ENCODE measurements at regions not wholly inside any gene's neighbourhood (a gene's known extent, or its start where the extent isn't known, plus 50 kb on each side); places are given as distances from the start of the nearest gene placed in this dataset.
A peak's percentile ranks its signal among the peaks of the same experiment; 100 is the strongest.

- DNase-seq, result no peak
These were observed 141.0 kb downstream of the PTPN11 start for GRCh38 chr12:112559784-112560183.

- DNase-seq, result peak; percentile 11
These were observed 145.5 kb downstream of the PTPN11 start for GRCh38 chr12:112564160-112564784.

- no peak for DNase-seq
These were observed 149.9 kb downstream of the PTPN11 start for GRCh38 chr12:112568641-112569040.

- DNase-seq, result no peak
These were observed 151.3 kb downstream of the PTPN11 start for GRCh38 chr12:112570096-112570495.

GRCh38 chr12:112573141-112573540, 154.4 kb downstream of the PTPN11 start:
- DNase-seq, result no peak

- no peak for DNase-seq
These were observed 156.3 kb downstream of the PTPN11 start for GRCh38 chr12:112574896-112575558.

- DNase-seq, result no peak
These were observed 156.9 kb downstream of the PTPN11 start for GRCh38 chr12:112575559-112576067.

- DNase-seq, result no peak
These were observed 159.0 kb downstream of the PTPN11 start for GRCh38 chr12:112577473-112578329.

- no peak for DNase-seq
These were observed 165.5 kb downstream of the PTPN11 start for GRCh38 chr12:112584266-112584722.

- DNase-seq, result no peak
These were observed 167.5 kb downstream of the PTPN11 start for GRCh38 chr12:112586148-112586783.

GRCh38 chr12:112589275-112589674, 170.5 kb downstream of the PTPN11 start:
- no peak for DNase-seq

GRCh38 chr12:112590281-112590680, 171.5 kb downstream of the PTPN11 start:
- no peak for DNase-seq

GRCh38 chr12:112591488-112591887, 172.7 kb downstream of the PTPN11 start:
- DNase-seq, result no peak

- DNase-seq, result no peak
These were observed 176.7 kb downstream of the PTPN11 start for GRCh38 chr12:112595410-112595809.

GRCh38 chr12:112597986-112598385, 179.2 kb downstream of the PTPN11 start:
- no peak for DNase-seq

- DNase-seq, result no peak
These were observed 179.9 kb downstream of the PTPN11 start for GRCh38 chr12:112598626-112599025.

GRCh38 chr12:112599871-112600270, 181.1 kb downstream of the PTPN11 start:
- DNase-seq, result no peak

GRCh38 chr12:112602150-112602549, 183.4 kb downstream of the PTPN11 start:
- no peak for DNase-seq

GRCh38 chr12:112606611-112607365, 184.8 kb upstream of the RPH3A start:
- no peak for DNase-seq

- DNase-seq, result no peak
These were observed 184.1 kb upstream of the RPH3A start for GRCh38 chr12:112607427-112607826.

GRCh38 chr12:112611908-112612307, 179.6 kb upstream of the RPH3A start:
- DNase-seq, result no peak

GRCh38 chr12:112615196-112615595, 176.4 kb upstream of the RPH3A start:
- no peak for DNase-seq

All from activated CD4-positive, alpha-beta T cell treated with anti-CD3 and anti-CD28 coated beads for 48 hours (primary cell).